RWPE1 (cell line): ENCODE measurements at regions not wholly inside any gene's neighbourhood (a gene's known extent, or its start where the extent isn't known, plus 50 kb on each side); places are given as distances from the start of the nearest gene placed in this dataset.
"Not testable (repeated sequence)": the region's sequence is repeated elsewhere in the genome, so short reads cannot be mapped to it uniquely, and the experiment has no call there.

ENCODE experiments used
- CTCF ChIA-PET: fragments of 350-600 bp; sonication (Branson Sonifier 250); formaldehyde crosslinking; extraction: SDS; loops from one replicate; lab custom pipeline; 2021; lab: Yijun Ruan, JAX
- POLR2A ChIA-PET: fragments of 400-600 bp; formaldehyde crosslinking; extraction: SDS; loops from one replicate; lab custom pipeline; 2020; ENCODE audit warnings: antibody characterized with exemption; ENCODE audit not compliant: low non-redundant PET; lab: Yijun Ruan, JAX
- DNase-seq: peaks from one replicate; pipeline ENCODE4 v3.0.0; 2012; ENCODE audit warnings: low spot score
- H3K27ac ChIP-seq: fragments of 450-650 bp; 2 replicates; pipeline ENCODE4 v1.5.1; 2017
- CTCF ChIP-seq: fragments of 450-650 bp; conservative IDR thresholded peaks from 2 replicates; pipeline ENCODE4 v1.5.1; 2017; ENCODE audit warnings: low read depth, mild to moderate bottlenecking

GRCh38 chr4:3949916-3950315 is 183.7 kb downstream of the ADRA2C start:
- TF ChIP-seq CTCF, result peak; percentile 26
- CTCF ChIA-PET, DNase-seq, POLR2A ChIA-PET, H3K27ac ChIP-seq: not testable (repeated sequence)

GRCh38 chr4:3952443-3953139 is 186.4 kb downstream of the ADRA2C start:
- POLR2A ChIA-PET, CTCF ChIA-PET, DNase-seq, H3K27ac ChIP-seq: not testable (repeated sequence)

GRCh38 chr4:3953140-3953489 is 186.9 kb downstream of the ADRA2C start:
- DNase-seq, H3K27ac ChIP-seq, CTCF ChIA-PET, POLR2A ChIA-PET: not testable (repeated sequence)

GRCh38 chr4:3954540-3955320 is 188.5 kb downstream of the ADRA2C start:
- POLR2A ChIA-PET, CTCF ChIA-PET: not testable (repeated sequence)
- DNase-seq, result peak; percentile 69
- H3K27ac ChIP-seq, result peak overlapping the region; percentile 86

- POLR2A ChIA-PET, CTCF ChIA-PET: not testable (repeated sequence)
- H3K27ac ChIP-seq, result peak overlapping the region; percentile 86
- peak; percentile 73 for DNase-seq
Observed at GRCh38 chr4:3955321-3956164, 189.4 kb downstream of the ADRA2C start.

GRCh38 chr4:3956165-3956867 is 190.1 kb downstream of the ADRA2C start:
- H3K27ac ChIP-seq, CTCF ChIA-PET, POLR2A ChIA-PET, DNase-seq: not testable (repeated sequence)

- DNase-seq, H3K27ac ChIP-seq, CTCF ChIA-PET, POLR2A ChIA-PET: not testable (repeated sequence)
Observed at GRCh38 chr4:3961091-3961672, 195.0 kb downstream of the ADRA2C start.

GRCh38 chr4:3964572-3965278 is 198.5 kb downstream of the ADRA2C start:
- H3K27ac ChIP-seq, POLR2A ChIA-PET, DNase-seq, CTCF ChIA-PET: not testable (repeated sequence)

- DNase-seq, H3K27ac ChIP-seq, CTCF ChIA-PET, POLR2A ChIA-PET: not testable (repeated sequence)
Observed at GRCh38 chr4:3967204-3967603, 201.0 kb downstream of the ADRA2C start.

- H3K27ac ChIP-seq, CTCF ChIA-PET, DNase-seq, POLR2A ChIA-PET: not testable (repeated sequence)
Observed at GRCh38 chr4:3972626-3973025, 206.4 kb downstream of the ADRA2C start.

- DNase-seq, CTCF ChIA-PET, H3K27ac ChIP-seq, POLR2A ChIA-PET: not testable (repeated sequence)
Observed at GRCh38 chr4:3973581-3974200, 207.5 kb downstream of the ADRA2C start.

- H3K27ac ChIP-seq, POLR2A ChIA-PET, DNase-seq: not testable (repeated sequence)
- CTCF ChIA-PET, result interaction anchor here (0.6 kb wide), 1 partner anchor 268 kb away, joined by 4 read pairs; no protein-coding TSS in a partner anchor
Observed at GRCh38 chr4:3983518-3984125, 217.4 kb downstream of the ADRA2C start.
